ENCODE measurements at regions not wholly inside any gene's neighbourhood (a gene's known extent, or its start where the extent isn't known, plus 50 kb on each side); places are given as distances from the start of the nearest gene placed in this dataset.

DNA sequence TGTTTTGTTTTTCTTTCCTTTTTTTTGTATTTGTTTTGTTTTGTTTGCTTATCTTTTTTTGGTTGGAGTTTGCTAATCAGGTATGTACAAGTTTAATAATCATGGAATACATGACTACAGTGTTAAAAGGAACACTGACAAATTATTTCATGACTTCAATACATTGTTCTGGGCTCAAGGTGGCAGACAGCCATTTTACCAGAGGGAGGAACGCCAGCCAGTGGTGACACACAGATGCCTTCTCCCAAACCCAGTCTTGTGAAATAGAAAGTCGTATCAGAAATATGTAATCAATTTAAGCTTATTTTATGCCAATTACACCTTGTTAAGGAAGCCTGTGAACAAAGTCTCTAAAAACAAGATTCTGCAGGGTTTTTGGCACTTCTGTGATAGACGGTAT, 264.0 kb upstream of the EPHA4 start:
- no peak for TF ChIP-seq ZNF274 (IDR thresholded peaks at IDR 0.05; ENCODE audit: low read depth, low read length)
- no peak for TF ChIP-seq YY1 (IDR thresholded peaks at IDR 0.05; ENCODE audit: insufficient read depth, insufficient read length)
